Panc1 (cell line): ENCODE measurements at regions not wholly inside any gene's neighbourhood (a gene's known extent, or its start where the extent isn't known, plus 50 kb on each side); places are given as distances from the start of the nearest gene placed in this dataset.

Experiments
- ATAC-seq: fragments of 200-7000 bp; cut with Tn5 transposase; 2 replicates; pipeline ENCODE4 v1.9.1; 2020; ENCODE audit warnings: mild to moderate bottlenecking, moderate library complexity
- BruUV-seq: library from RNA; stranded (reverse); fragments of 400-500 nt; replicated peaks from 2 replicates; lab custom pipeline; 2021; lab: Mats Ljungman, UMichigan
- CTCF ChIA-PET: fragments of 300-600 bp; sonication (Branson Sonifier 250); formaldehyde crosslinking; loops from one replicate; lab custom pipeline; 2022; ENCODE audit warnings: antibody characterized with exemption; lab: Charles Lee
- POLR2A ChIA-PET: fragments of 300-600 bp; sonication (Branson Sonifier 250); formaldehyde crosslinking; loops from one replicate; lab custom pipeline; 2022; ENCODE audit warnings: antibody characterized with exemption; lab: Charles Lee
- DNase-seq: peaks from one replicate; pipeline ENCODE4 v3.0.0-alpha.2; 2010; ENCODE audit warnings: low read depth, low spot score
- H3K27ac ChIP-seq: 2 replicates; pipeline ENCODE4 v1.5.1; 2011; ENCODE audit warnings: mild to moderate bottlenecking, low read length, inconsistent platforms
- H3K27me3 ChIP-seq: fragments of 200-500 bp; sonication (Bioruptor generic); 2 replicates; pipeline ENCODE4 v1.6.0; 2014; ENCODE audit warnings: low read length, inconsistent platforms; ENCODE audit not compliant: control insufficient read depth, insufficient read depth
- H3K36me3 ChIP-seq: fragments of 200-500 bp; sonication (Bioruptor generic); 2 replicates; pipeline ENCODE4 v1.5.1; 2014; ENCODE audit warnings: inconsistent platforms, mild to moderate bottlenecking, low read length, moderate library complexity; ENCODE audit not compliant: control insufficient read depth, insufficient read depth
- H3K4me1 ChIP-seq: 2 replicates; pipeline ENCODE4 v1.5.1; 2011; ENCODE audit warnings: inconsistent platforms, mild to moderate bottlenecking, low read length, moderate library complexity; ENCODE audit not compliant: control insufficient read depth, insufficient read depth
- H3K4me3 ChIP-seq, 2 experiments: 2 replicates each; pipeline ENCODE4 v1.5.1; 2011 to 2012; ENCODE audit warnings: low read depth in 2 of 2, low read length in 2 of 2, mild to moderate bottlenecking in 2 of 2, inconsistent platforms in 1 of 2, moderate library complexity in 1 of 2
- H3K9me3 ChIP-seq: fragments of 200-500 bp; sonication (Bioruptor generic); 2 replicates; pipeline ENCODE4 v1.5.1; 2014; ENCODE audit warnings: low read depth, mild to moderate bottlenecking, inconsistent platforms, low read length, moderate library complexity; ENCODE audit not compliant: control insufficient read depth, insufficient read depth
- CTCF ChIP-seq: fragments of 450-650 bp; IDR thresholded peaks from 2 replicates; pipeline ENCODE4 v1.5.1; 2017; ENCODE audit warnings: mild to moderate bottlenecking
- POLR2AphosphoS5 ChIP-seq: IDR thresholded peaks from 2 replicates; pipeline ENCODE4 v1.6.1; 2012; ENCODE audit warnings: mild to moderate bottlenecking, low read depth, low read length, moderate library complexity
- REST ChIP-seq, 2 experiments: IDR thresholded peaks; 2 replicates each; pipeline ENCODE4 v1.6.1; 2011 to 2012; ENCODE audit warnings: low read depth in 2 of 2, control low read depth in 1 of 2, low read length in 1 of 2, mild to moderate bottlenecking in 1 of 2, moderate library complexity in 1 of 2; ENCODE audit not compliant: insufficient read depth in 1 of 2
- SIN3A ChIP-seq: IDR thresholded peaks from 2 replicates; pipeline ENCODE4 v1.6.1; 2012; ENCODE audit warnings: low read depth, mild to moderate bottlenecking, low read length, moderate library complexity, borderline replicate concordance; ENCODE audit not compliant: insufficient read depth
- TCF7L2 ChIP-seq: IDR thresholded peaks from 2 replicates; pipeline ENCODE4 v1.6.1; 2011; ENCODE audit warnings: mild to moderate bottlenecking, low read depth, low read length, inconsistent platforms
- in situ Hi-C: cut with HindIII; loops from 2 replicates; pipeline ENCODE4 v1.10.0; 2016; ENCODE audit warnings: low sequenced_read_pairs, low pct_unique_long_range_greater_than_20kb
- intact Hi-C: fragments of 100-400 bp; cut with micrococcal nuclease; formaldehyde crosslinking; loops from one replicate; pipeline ENCODE4 v1.10.0; 2022; ENCODE audit not compliant: unreplicated experiment

- Histone ChIP-seq H3K27me3 (no peaks in the 10 kb centered on the region), H3K4me1 (no peaks in the 10 kb centered on the region), H3K27ac (no peak overlapping the region), H3K9me3 (no peaks in the 10 kb centered on the region), H3K4me3 (no peak overlapping the region), H3K36me3 (no peaks in the 10 kb centered on the region)
- CTCF ChIA-PET: no interaction called here
- no TSS peak for BruUV-seq
- intact Hi-C loops: no loop called here
- POLR2A ChIA-PET: no interaction called here
- DNase-seq: no peak
- TF ChIP-seq CTCF (no peak), REST (IDR thresholded peaks at IDR 0.05; ENCODE audit: insufficient read depth in 1 of 2, low read depth in 2 of 2, low read length in 1 of 2) (no peak), POLR2AphosphoS5 (no peak), TCF7L2 (no peak), SIN3A (no peak)
- in situ Hi-C loops: no loop called here
- no peak for ATAC-seq
Observed at GRCh38 chr18:66438711-66439536, 165.0 kb downstream of the CDH19 start.

- H3K27ac ChIP-seq: no peak overlapping the region
- intact Hi-C loops (no loop called here), in situ Hi-C loops (no loop called here)
- BruUV-seq: no TSS peak
- H3K9me3 ChIP-seq: no peaks in the 10 kb centered on the region
- TF ChIP-seq REST (IDR thresholded peaks at IDR 0.05; ENCODE audit: insufficient read depth in 1 of 2, low read depth in 2 of 2, low read length in 1 of 2) (no peak), POLR2AphosphoS5 (no peak), TCF7L2 (no peak), CTCF (no peak), SIN3A (no peak)
- ATAC-seq (no peak), DNase-seq (no peak)
- no peak overlapping the region for H3K4me3 ChIP-seq
- POLR2A ChIA-PET: no interaction called here
- no peaks in the 10 kb centered on the region for H3K36me3 ChIP-seq
- H3K27me3 ChIP-seq: no peaks in the 10 kb centered on the region
- CTCF ChIA-PET: no interaction called here
- no peaks in the 10 kb centered on the region for H3K4me1 ChIP-seq
Observed at GRCh38 chr18:66432636-66433035, 171.3 kb downstream of the CDH19 start.
